ENCODE measurements at regions not wholly inside any gene's neighbourhood (a gene's known extent, or its start where the extent isn't known, plus 50 kb on each side); places are given as distances from the start of the nearest gene placed in this dataset.

DNA sequence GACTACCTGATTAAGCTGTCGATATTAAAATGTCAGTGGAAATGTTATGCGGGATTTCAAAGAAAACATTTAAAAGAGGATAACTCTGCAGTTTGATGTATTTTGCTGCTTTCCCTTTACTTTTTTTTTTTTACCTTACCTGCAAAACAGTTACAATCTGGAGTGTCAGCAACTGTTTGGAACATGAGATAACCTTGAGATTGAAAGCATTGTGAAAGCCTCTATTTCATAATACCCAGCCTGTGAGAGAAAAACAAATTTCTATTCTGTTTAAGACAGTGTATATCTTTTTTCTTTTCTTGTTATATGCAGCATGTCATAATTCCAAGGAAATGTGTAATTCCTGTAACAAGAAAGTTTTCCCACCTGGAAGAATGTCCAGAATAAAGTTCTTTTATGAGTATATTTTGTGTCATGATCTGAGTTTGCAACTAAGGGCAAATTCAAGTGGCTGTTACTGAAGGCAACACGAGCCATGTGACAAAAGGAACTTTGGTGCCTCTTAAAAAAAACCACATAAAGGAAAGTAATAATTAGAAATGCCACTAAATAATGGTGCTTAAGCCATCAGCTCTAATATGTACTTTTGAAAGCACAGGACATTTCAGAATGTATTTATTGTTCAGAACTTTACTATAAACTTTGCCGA lies 297.0 kb upstream of the DSEL start:
- no peaks in the 10 kb centered on the region for H3K4me1 ChIP-seq (ENCODE audit: insufficient read depth)
- H2AFZ ChIP-seq, result no peak overlapping the region
- H3K36me3 ChIP-seq (replicated peaks; ENCODE audit: insufficient read depth, low read depth), result no peaks in the 10 kb centered on the region
- 85% methylated on average over 4 of the region's 4 CpGs for WGBS (ENCODE audit: low lambda C conversion rate, missing lambda C conversion rate)
- H3K4me3 ChIP-seq, result no peak overlapping the region
- H3K9me2 ChIP-seq (replicated peaks; ENCODE audit: insufficient read depth), result no peaks in the 10 kb centered on the region
- H4K20me1 ChIP-seq (ENCODE audit: insufficient read depth, poor library complexity, severe bottlenecking), result no peaks in the 10 kb centered on the region
- H3K4me2 ChIP-seq, result no peak overlapping the region
- no peaks in the 10 kb centered on the region for H3K79me2 ChIP-seq
- TF ChIP-seq EZH2phosphoT487 (IDR thresholded peaks at IDR 0.05; ENCODE audit: low read depth, severe bottlenecking, unreplicated experiment) (no peak), CTCF (IDR thresholded peaks at IDR 0.05; ENCODE audit: poor library complexity) (no peak), EZH2 (IDR thresholded peaks at IDR 0.05; ENCODE audit: borderline replicate concordance) (no peak)
- no peak overlapping the region for H3K27ac ChIP-seq
- no peak for DNase-seq (ENCODE audit: low spot score)
- H3K27me3 ChIP-seq, result no peaks in the 10 kb centered on the region
- no peaks in the 10 kb centered on the region for H3K9me3 ChIP-seq (ENCODE audit: low read depth)

- no peak overlapping the region for H3K4me2 ChIP-seq
- H3K27me3 ChIP-seq, result no peaks in the 10 kb centered on the region
- H3K4me3 ChIP-seq, result no peak overlapping the region
- no peaks in the 10 kb centered on the region for H3K79me2 ChIP-seq
- no peak overlapping the region for H3K27ac ChIP-seq
- DNase-seq (ENCODE audit: low spot score), result no peak
- H3K36me3 ChIP-seq (replicated peaks; ENCODE audit: insufficient read depth, low read depth), result no peaks in the 10 kb centered on the region
- no peaks in the 10 kb centered on the region for H4K20me1 ChIP-seq (ENCODE audit: insufficient read depth, poor library complexity, severe bottlenecking)
- H3K4me1 ChIP-seq (ENCODE audit: insufficient read depth), result no peaks in the 10 kb centered on the region
- no peaks in the 10 kb centered on the region for H3K9me3 ChIP-seq (ENCODE audit: low read depth)
- no peak for TF ChIP-seq EZH2 (IDR thresholded peaks at IDR 0.05; ENCODE audit: borderline replicate concordance)
- TF ChIP-seq CTCF (IDR thresholded peaks at IDR 0.05; ENCODE audit: poor library complexity), result no peak
- TF ChIP-seq EZH2phosphoT487 (IDR thresholded peaks at IDR 0.05; ENCODE audit: low read depth, severe bottlenecking, unreplicated experiment), result no peak
- WGBS (ENCODE audit: low lambda C conversion rate, missing lambda C conversion rate), result 86% methylated on average over 6 of the region's 6 CpGs
- H2AFZ ChIP-seq, result no peak overlapping the region
- no peaks in the 10 kb centered on the region for H3K9me2 ChIP-seq (replicated peaks; ENCODE audit: insufficient read depth)
Observed at GRCh38 chr18:67805261-67805660, 288.7 kb upstream of the DSEL start.

- no peak for DNase-seq (ENCODE audit: low spot score)
- Histone ChIP-seq H3K79me2 (no peaks in the 10 kb centered on the region), H3K27ac (no peak overlapping the region), H3K27me3 (no peaks in the 10 kb centered on the region), H3K4me2 (no peak overlapping the region), H3K4me3 (no peak overlapping the region), H3K9me2 (replicated peaks; ENCODE audit: insufficient read depth) (no peaks in the 10 kb centered on the region), H3K9me3 (ENCODE audit: low read depth) (no peaks in the 10 kb centered on the region), H4K20me1 (ENCODE audit: insufficient read depth, poor library complexity, severe bottlenecking) (no peaks in the 10 kb centered on the region), H2AFZ (no peak overlapping the region), H3K36me3 (replicated peaks; ENCODE audit: insufficient read depth, low read depth) (no peaks in the 10 kb centered on the region), H3K4me1 (ENCODE audit: insufficient read depth) (no peaks in the 10 kb centered on the region)
- no peak for TF ChIP-seq EZH2 (IDR thresholded peaks at IDR 0.05; ENCODE audit: borderline replicate concordance)
- no peak for TF ChIP-seq CTCF (IDR thresholded peaks at IDR 0.05; ENCODE audit: poor library complexity)
- TF ChIP-seq EZH2phosphoT487 (IDR thresholded peaks at IDR 0.05; ENCODE audit: low read depth, severe bottlenecking, unreplicated experiment), result no peak
- WGBS (ENCODE audit: low lambda C conversion rate, missing lambda C conversion rate), result 59% methylated on average over 2 of the region's 2 CpGs
Observed at GRCh38 chr18:67794521-67794920, 278.0 kb upstream of the DSEL start.

Measured in hepatocyte (in vitro differentiated cells).